ENCODE measurements at regions not wholly inside any gene's neighbourhood (a gene's known extent, or its start where the extent isn't known, plus 50 kb on each side); places are given as distances from the start of the nearest gene placed in this dataset.
"Not testable (repeated sequence)": the region's sequence is repeated elsewhere in the genome, so short reads cannot be mapped to it uniquely, and the experiment has no call there.

DNA sequence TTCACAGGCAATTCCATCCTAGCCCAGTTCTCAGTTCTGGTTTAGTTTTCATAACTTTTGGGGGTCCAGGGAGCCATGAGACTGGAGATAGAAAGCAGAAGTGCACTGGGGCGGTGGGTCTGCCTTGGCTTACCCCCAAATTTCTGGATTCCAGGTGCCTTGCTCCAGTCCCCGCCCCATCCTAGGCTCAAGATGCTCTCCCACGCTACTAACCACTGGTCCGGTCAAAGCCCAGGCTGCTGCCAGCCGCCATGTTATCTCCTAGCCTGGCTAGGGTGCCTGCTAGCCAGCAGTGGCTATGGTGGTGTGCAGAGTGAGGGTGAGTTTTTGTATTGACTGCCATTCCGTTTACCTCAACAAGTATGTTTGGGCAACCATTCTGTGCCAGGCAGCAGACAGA lies 107.6 kb upstream of the FOXD4L5 start:
- DNase-seq = not testable (repeated sequence)

DNA sequence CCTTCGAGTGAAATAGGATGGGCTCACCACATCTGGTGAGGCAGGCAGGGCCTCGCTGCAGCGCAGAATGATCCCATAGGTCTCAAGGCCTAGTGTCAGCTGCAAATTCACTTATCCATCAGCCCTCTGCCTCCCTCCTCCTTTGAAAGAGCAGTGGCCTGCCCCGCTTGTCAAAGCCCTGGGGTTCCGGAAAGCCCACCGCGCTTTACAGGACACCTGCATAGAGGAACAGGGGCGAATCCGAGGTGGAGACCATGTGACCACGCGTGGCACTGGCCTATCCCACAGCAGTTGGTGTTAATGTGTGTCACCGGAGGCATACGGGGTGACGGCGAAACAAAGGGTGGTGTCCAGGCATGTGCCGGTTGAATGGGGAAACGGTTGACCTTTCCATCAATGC lies 104.7 kb upstream of the FOXD4L5 start:
- DNase-seq = not testable (repeated sequence)

DNA sequence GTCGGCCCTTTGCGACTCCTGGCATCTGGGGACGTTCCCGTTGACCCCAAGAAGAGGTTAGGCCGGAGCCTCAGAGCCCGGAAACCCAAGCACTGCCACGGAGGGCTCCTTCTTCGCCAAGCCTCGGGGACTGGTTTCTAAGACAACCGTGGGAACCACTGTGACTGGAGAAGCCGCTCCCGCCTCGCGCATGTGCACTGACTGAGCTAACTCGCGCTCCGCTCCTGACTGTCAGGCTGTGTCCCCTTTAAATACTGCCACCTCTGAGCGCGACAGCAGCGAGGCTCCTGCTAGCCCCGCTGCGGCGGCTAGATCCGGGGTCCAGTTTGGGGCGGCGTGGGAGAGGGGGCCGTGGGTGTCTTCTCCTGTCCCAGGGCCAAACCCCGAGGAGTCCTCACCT lies 104.2 kb upstream of the FOXD4L5 start:
- not testable (repeated sequence) for DNase-seq

DNA sequence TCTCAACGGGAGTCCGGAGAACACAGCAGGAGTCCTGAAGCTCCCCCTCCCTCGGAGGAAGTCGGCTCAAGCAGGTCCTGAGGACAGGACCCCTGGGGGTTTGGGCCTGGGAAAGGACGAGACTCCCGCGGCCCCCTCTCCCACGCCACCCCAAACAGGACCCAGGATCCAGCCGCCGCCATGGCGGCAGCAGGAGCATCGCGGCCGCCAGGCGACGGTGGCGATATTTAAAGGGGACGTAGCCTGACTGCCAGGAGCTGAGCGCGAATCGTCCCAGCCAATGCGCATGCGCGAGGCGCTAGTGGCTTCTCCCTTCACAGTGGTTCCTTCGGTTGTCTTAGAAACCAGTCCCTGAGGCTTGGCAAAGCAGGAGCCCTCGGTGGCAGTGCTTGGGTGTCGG lies 101.7 kb upstream of the FOXD4L5 start:
- not testable (repeated sequence) for DNase-seq
- TF ChIP-seq POLR2A (IDR thresholded peaks at IDR 0.05; ENCODE audit: low read length) = peak; percentile 20

DNA sequence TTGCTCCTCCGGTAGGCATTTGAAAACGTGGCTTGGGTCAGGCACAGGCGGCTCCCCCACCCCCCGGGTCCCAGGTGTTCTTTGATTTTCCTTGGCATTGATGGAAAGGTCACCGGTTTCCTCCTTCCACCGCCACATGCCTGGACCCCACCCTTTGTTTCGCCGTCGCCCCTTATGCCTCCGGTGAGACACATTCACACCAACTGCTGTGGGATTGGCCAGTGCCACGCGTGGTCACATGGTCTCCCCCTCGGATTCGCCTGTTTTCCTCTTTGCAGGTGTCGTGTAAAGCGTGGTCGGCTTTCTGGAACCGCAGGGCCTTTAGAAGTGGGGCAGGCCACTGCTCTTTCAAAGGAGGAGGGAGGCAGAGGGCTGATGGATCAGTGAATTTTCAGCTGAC lies 101.2 kb upstream of the FOXD4L5 start:
- TF ChIP-seq POLR2A (IDR thresholded peaks at IDR 0.05; ENCODE audit: low read length) = peak; percentile 1
- not testable (repeated sequence) for DNase-seq

DNA sequence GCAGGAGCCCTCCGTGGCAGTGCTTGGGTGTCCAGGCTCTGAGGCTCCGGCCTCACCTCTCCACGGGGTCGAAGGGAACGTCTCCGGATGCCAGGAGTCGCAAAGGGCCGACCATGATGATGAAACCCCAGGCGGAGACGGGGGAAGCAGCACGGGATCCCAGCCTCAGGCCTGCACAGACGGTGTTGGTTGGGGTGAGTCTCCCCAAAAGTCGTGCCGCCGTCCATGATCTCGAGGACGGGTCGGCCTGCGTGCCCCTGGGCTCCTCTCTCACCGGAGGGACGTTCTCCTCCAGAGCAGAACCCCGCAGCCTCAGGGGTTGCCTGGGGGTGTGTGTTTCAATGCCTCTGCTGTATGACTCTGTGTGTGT lies 100.6 kb upstream of the FOXD4L5 start:
- not testable (repeated sequence) for DNase-seq

DNA sequence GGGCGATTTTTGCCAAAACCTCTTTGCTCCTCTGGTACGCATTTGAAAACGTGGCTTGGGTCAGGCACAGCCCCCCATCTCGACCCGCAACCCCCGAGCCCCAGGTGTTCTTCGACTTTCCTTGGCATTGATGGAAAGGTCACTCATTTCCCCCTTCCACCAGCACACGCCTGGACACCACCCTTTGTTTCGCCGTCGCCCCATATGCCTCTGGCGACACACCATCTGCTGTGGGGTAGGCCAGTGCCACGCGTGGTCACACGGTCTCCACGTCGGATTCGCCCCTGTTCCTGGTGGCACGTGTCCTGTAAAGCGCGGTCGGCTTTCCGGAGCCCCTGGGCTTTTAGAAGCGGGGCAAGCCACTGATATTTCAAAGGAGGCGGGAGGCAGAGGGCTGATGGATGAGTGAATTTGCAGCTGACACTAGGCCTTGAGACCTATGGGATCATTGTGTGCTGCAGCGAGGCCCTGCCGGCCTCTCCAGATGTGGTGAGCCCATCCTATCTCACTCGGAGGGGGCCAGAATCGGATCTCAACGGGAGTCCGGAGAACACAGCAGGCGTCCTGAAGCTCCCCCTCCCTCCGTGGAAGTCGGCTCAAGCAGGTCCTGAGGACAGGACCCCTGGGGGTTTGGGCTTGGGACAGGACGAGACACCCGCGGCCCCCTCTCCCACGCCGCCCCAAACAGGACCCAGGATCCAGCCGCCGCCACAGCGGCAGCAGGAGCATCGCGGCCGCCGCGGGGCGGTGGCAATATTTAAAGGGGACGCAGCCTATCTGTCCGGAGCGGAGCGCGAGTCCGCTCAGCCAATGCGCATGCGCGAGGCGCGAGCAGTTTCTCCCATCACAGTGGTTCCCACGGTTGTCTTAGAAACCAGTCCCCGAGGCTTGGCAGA lies 100.0 kb upstream of the FOXD4L5 start:
- not testable (repeated sequence) for DNase-seq

DNA sequence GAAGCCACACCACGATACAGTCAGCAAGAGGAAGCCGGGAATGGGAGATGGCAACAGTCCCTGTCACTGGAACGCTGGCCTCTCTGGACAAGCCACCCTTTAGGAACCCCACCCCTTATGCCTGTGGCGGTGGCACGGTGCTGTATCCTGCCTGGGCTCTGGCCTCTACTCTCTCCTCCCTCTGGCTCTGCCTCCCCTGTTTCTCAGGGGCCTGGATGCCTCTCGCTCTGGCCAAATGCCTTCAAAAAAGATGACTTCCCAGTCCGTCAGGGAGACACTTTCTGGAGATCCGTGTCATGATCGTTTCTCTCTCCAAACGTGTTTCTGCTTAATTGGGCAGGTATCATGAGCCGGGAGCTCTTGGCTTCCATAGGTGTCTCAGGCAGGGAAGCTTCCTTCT lies 99.1 kb upstream of the FOXD4L5 start:
- DNase-seq = not testable (repeated sequence)

DNA sequence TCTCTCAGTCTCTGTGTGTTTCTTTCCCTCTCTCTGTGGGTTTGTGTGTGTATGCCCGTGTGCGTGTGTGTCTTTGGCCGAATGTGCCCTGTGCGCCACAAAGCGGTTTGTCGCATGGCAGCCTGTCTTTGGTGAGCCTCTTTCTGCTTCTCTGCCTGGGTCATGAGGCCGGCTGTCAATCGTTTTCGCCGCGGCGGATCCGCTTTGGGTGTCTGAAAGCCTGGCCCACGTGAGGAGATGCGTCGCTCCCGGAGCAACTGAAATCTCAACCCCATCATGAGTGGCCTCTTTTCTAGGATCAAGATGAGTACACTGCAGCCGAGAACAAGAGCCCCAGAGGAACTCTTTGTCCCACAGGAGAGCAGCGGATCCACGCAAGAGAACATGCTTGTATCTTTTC lies 98.6 kb upstream of the FOXD4L5 start:
- not testable (repeated sequence) for DNase-seq

DNA sequence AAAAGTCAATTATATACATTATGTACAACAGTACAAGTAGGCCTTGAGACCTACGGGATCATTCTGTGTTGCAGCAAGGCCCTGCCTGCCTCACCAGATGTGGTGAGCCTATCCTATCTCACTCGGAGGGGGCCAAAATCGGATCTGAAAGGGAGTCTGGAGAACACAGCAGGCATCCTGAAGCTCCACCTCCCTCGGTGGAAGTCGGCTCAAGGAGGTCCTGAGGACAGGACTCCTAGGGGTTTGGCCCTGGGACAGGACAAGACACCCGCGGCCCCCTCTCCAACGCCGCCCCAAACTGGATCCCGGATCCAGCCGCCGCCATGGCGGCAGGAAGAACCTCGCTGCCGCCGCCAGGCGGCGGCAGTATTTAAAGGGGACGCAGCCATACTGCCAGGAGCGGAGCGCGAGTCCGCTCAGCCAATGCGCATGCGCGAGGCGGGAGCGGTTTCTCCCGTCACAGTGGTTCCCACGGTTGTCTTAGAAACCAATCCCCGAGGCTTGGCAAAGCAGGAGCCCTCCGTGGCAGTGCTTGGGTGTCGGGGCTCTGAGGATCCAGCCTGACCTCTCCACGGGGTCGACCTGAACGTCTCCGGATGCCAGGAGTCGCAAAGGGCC lies 97.8 kb upstream of the FOXD4L5 start:
- not testable (repeated sequence) for DNase-seq
